NOMO-1 (cell line): ENCODE measurements at regions not wholly inside any gene's neighbourhood (a gene's known extent, or its start where the extent isn't known, plus 50 kb on each side); places are given as distances from the start of the nearest gene placed in this dataset.
A peak's percentile ranks its signal among the peaks of the same experiment; 100 is the strongest.

ENCODE experiments used
- DNase-seq, 2 experiments: peaks; one replicate each; lab custom pipeline; 2025; ENCODE audit not compliant: unreplicated experiment in 2 of 2; lab: John Stamatoyannopoulos, UW

DNA sequence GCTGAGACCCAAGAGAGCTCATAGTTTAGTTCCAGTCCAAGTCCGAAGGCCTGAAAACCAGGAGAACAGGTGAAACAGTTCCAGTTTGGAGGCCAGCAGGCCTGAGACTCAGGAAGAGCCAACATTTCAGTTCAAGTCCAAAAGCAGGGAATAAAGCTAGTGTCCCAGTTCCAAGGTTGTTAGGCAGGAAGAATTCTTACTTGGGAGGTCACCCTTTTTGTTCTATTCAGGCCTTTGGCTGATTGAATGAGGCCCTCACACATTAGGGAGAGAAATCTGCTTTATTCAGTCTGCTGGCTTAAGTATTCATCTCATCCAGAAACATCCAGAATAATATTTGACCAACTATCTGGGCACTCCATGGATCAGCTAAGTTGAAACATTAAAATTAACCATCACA, 294.6 kb downstream of the PCNX1 start:
- no peak for DNase-seq

DNA sequence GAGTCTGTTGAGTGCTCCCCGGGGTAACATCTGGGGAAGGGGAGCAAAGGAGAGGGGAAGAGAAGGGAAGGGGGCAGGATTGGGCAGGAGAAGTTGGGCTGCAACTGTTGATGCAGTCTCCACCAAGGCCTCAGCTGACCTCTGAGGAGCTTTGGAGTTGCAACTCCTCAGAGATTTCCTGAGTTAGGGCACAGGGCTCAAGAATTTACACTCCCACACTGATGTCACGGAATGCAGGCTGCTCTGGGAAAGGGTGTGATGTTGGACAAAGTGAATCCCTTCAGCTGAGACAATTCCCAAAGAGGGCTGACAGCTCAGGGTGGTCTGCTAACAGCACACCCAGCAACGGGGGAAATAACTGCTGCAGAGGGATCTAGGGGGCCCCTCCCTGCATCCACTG, 295.6 kb downstream of the PCNX1 start:
- no peak for DNase-seq

DNA sequence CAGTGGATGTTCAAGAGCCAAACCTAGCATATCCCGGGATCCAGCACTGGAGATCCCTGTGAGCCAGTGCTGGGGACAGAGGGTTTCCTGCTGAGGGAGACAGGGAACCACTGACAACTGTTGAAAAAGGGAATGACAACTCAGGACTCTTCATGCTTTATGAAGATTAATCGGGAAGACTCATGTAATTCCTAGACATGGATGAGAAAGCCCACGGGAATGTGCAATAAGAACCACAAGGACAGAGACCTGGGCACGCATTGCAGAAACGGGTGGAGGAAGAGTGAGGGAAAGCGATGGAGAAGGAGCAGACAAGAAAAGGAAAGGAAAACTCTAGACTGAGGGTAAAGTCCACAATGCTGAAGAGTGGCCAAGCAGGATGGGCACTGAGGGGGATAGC, 296.0 kb downstream of the PCNX1 start:
- no peak for DNase-seq

DNA sequence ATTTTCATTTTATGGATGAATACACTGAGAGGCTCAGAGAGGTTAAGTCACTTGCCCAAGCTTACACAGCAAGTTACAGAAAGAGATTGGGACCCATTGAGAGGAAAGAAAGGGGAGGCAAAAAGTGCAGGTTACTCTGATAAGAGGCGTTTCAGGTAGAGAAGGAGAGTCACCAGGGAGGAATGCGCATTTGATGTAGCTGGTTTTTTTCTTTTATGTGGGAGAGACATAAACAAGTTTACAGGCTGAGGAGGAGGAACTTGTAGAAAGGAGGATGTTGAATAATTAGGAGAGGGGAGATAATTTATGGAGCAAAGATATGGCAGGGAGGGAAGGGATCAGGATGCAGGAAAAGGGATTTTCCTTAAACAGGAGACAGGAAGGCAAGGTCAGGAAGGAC, 297.0 kb downstream of the PCNX1 start:
- DNase-seq: no peak

DNA sequence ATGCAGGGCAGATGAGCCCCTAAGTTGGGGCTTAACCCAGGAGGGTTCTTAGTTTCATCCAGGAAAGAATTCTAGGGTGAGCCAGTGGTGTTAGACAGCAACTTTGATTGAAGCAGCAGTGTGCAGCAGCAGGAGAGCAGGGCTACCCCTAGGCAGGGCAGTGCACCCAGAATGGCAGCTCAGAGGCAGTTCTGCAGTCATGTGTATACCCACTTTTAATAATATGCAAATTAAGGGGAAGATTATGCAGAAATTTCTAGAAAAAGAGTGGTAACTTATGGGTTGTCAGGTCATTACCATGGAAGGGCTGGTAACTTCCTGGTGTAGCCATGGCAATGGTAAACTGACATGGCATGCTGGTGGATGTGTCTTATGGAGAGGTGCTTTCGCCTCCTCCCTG, 297.5 kb downstream of the PCNX1 start:
- no peak for DNase-seq

DNA sequence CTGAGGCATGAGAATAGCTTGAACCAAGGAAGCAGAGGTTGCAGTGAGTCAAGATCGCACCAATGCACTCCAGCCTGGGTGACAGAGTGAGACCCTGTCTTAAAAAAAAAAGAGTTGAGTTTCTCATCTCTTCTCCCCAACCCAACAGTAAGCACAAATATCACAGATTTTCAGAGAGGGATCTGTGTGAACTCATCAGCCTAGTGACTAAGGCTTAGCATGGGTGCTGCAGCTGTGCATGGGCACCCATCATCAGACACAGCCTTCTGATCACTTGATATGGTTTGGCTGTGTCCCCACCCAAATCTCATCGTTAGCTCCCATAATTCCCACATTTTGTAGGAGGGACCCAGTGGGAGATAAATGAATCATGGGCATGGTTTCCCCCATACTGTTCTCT, 298.9 kb downstream of the PCNX1 start:
- no peak for DNase-seq

DNA sequence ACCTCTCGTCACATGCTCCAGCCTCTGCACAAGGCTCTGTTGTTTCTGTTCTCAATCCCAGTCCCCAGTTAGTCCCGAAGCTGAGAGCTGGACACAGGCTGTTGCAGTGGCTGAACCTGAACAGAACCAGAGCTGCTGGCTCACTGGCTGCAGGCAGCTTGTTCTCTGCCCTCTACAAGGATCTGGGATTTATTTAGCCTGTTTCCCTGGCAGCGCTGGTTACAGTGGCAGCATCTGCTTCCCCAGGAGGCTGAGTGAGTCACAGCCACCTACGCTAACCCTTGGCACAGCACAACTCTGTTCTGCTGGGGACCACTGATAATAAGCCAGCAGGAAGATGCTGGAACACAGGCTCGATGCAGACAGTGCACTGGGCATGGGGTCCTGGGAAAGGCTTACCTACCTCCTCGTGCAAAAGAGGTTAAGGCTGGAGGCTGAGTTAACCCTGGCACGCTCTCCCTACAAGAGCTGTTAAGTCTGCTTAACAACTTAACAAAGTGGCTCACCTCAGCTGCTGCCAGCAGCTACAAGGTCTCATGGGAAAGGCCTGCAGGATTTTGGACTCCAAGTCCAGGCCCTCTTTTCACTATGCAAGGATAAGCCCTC, 299.6 kb downstream of the PCNX1 start:
- DNase-seq: no peak

DNA sequence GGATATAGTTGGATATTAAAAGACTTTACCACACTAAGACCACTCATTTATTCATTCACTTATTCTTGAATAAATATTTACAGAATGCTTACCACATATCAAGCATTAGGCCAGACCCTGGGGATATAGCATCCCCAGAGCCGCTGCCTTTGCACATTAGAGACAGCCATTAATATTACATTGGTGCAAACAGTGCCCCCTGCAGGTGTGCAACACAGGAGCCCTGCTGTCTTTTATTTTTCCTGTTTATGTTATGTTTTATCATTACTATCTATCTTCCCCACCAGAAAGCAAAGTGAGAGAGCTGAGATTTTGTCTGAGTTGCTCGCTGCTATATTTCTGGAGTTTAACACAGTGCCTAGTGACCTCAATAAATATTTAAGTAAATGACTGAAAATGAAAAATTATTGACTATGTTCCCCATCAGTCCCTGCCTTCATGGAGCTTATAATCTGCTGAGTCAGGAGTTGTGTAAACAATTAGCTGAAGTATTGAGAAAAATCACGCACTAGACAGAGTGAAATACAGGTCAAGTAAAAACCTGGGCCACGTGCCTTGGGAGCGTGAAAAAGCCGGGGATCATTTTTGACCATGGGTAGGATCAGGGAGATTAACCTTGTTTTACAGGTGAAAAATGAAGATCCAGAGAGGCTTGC, 301.6 kb downstream of the PCNX1 start:
- DNase-seq: no peak

DNA sequence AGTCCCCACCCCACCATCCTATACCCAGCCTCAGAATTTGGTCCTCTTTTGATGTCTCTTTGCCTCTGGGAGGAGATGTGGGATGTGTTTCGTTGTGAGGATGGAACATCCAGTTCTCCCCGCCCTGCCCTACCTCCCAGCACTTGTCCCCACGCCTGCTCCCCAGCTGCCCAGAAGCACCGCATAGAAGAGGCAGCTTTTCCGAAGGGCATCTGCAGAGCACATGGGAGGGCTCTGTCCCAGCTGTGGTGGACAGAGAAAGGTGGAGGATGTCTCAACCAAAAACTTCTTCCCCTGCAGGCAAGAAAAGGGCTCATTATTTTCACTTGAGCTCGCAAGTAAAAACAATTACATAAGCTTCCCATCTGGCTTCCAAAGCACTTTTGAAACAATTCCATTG, 302.6 kb downstream of the PCNX1 start:
- no peak for DNase-seq

DNA sequence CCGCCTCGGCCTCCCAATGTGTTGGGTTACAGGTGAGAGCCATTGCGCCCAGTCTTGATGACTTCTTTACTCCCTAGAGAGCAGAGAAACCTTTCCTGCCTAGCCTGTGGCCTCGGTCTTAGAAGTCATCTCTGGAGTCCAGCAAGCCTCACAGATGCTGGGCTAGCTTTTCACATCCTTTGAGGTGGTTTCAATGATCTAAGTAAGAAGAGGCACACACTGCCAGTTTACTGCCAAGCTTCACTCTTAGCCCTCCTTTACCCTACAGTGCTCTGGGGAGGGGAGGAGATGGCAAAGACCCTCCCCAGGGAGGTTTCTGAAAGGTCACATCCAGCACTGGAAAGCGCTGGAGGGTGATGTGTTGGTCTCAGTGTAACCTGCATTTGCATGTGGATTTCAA, 304.8 kb downstream of the PCNX1 start:
- DNase-seq: no peak

DNA sequence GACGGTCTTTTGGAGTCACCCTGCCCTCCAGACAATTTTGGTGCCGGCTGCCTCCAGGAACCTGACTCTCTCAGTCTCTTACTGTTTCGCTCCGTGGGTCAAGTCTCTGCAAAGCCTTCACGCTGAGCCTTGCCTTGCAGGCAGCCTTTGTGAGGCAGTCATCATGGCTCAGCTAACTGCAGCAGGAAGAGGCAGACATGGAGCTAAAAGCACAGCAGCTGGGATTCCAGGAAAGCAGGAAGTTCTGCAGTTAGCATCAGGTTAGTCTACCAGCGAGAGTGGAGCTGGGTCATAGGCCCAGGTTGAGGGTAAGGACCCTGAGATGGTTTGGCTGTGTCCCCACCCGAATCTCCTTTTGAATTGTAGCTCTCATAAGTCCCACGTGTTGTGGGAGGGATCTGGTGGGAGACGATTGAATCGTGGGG, 305.4 kb downstream of the PCNX1 start:
- no peak for DNase-seq

DNA sequence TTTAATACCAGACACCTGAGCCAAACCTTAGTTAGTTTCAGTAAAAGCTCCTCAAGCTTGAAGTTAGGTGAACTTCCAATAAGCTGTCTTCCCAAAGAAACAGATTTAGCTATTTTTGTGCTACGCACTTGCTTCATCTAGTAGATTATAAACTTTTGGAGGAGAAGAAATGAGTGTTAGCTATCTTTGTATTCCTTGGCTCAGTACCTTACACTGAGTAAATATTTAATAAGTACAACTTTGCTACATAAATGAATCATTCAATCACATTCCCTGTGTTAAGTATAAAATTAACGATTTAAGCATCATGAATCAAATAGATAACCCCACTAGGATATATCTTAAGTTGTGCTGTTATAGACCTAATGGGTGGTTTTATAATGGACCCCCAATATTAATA, 307.0 kb downstream of the PCNX1 start:
- DNase-seq: no peak

DNA sequence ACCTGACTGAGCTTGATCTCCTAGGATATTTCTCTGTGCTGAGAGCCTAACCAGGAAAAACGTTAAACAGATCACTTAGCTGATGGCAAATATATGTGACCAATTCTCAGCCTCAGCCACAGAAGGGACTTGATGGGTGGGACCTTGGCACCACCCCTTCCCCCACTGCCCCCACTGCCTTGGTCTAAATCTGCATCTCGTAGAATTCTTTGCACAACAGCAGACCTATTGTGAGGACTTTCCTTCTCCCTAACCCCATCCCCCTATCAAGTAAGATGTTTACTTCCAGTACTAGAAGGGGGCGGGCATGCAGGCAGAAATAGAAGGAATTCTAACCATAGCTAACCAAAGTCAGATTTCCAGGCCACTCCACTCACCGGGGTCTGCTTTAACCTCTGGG, 313.2 kb downstream of the PCNX1 start:
- DNase-seq: no peak

DNA sequence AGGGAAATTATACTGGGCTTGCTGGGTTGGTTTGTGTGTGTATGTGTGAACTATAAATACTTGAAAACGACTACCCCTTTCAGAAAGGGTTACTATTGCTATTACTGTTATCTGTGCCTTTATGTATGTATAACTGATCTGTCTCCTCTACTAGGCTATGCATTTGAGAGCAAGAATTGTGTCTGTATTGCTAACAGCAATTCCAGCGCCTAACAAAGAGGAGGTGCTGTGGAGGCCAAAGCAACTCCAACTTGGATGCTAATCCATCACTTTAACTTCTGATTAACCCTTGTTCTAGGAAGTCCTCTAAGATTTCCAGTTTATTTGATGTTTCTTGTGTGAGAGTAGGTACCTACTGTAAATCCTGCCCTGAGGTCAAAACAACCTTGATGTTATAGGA, 313.9 kb downstream of the PCNX1 start:
- no peak for DNase-seq

DNA sequence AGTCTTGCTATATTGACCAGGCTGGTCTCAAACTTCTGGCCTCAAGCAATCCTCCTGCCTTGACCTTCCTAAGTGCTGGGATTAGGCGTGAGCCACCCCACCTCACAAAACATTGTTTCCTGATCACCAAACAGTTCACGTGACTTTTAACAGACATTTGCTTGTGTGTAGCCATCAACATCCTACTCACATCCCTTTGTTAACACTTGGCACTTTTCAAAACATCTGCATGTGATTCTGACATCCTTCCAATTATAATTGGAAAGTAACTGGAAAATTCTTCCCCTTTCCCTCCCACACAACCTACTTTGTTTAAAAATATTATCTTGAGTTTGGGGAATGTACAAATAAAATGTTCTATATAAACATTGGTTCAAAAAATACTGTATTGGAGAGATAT, 317.9 kb downstream of the PCNX1 start:
- no peak for DNase-seq

DNA sequence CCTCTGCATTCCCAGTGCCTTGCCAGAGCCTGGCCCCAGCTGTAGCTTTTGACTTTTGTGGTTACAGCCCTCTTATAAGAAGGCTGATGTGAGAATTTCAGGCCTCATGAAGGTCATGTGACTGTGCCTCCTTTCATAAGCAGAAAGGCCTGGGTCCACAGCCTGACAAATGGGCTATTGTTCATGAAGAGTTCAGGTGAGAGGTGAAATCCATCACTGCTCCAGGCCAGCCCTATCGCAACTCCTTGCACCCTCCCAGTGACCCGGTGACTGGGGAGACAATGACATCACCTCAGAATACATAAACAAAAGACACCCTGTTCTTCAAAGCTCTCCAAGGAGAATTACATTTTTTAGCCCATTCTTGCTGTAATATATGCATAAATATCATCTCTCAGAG, 321.5 kb downstream of the PCNX1 start:
- DNase-seq: no peak

DNA sequence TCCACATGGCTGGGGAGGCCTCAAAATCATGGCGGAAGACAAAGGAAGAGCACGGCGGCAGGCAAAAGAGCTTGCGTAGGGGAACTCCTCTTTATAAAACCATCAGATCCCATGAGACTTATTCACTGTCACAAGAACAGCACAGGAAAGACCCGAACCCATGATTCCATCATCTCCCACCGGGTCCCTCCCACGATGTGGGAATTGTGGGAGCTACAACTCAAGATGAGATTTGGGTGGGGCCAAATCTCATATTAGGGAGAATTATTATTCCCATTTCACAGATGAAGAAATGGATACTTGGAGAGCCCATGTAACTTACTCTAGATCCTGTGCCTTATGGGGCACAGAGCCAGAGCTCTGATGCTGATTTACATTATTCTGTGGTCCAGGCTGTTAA, 322.6 kb downstream of the PCNX1 start:
- no peak for DNase-seq

DNA sequence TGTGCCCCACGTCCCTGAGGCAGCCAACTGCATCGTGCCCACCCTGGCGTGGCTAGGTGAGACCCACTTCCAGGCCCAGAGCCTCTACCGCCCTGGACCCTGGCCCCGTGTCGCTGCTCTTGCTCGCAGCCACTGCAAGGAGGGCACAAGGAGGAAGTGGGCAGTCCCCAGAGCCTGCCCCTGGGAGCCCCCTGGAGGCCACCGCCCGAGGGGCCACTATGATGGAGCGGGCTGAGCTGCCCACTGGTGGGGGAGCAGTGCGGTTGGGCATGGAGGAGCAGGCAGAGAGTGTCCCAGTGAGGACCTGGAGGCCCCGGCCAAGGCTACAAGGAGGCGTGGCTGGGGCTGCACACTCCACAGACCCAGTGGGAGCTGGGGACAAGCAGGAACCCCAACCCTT, 323.6 kb downstream of the PCNX1 start:
- no peak for DNase-seq

DNA sequence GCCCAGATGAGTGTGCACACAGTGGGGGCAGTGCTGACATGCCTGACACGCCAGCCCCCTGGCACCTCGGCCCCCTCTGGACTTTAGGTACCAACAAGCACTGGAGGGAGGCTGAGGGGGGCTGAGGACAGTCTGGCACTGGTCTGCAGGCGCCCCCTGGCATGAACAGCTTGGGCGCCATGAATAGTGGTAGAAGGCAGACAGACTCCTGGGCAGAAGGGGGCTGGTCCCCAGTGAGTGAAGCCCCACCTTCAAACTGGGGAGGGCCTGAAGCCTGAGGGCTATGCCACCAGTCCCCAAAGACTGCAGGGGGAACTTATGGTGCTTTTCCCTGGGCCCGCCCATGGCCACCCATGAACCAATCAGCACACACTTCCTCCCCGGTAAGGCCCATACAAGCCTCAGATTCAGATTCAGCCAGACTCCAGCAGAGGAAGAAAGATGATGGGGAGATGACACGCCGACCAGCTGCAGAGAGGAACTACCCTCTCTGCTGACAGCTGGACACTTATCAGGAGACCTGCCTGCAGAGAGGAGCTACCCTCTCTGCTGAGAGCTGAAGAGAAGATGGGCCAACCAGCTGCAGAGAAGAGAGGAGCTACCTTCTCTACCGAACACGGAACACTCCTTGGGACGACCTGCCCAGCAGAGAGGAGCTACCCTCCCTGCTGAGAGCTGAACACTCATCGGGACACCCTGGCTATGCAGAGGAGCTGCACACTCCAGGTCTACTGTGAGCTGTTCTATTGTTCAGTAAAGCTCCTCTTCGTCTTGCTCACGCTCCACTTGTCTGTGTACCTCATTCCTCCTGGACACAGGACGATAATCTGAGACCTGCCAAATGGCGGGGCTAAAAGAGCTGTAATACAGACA, 324.5 kb downstream of the PCNX1 start:
- peak; percentile 6 to 38 for DNase-seq

DNA sequence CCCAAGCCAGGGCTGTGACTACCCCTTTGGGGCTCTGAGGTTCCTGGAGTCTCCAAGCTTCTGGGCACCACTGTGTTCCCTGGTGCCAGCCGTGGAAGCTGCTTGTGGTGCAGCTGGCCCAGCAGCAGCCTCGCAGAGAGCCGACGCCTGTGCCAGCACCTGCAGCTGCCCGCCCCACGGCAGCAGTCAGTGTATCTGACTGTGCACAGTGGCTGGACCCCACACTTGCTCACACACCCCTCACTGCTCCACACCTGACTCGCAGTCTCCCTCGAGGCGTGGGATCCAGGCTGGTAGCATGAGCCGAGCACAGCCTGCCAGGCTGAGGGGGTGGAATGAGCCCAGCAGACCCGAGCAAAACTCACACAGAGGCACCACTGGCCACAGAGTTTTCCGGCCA, 325.2 kb downstream of the PCNX1 start:
- DNase-seq: no peak

DNA sequence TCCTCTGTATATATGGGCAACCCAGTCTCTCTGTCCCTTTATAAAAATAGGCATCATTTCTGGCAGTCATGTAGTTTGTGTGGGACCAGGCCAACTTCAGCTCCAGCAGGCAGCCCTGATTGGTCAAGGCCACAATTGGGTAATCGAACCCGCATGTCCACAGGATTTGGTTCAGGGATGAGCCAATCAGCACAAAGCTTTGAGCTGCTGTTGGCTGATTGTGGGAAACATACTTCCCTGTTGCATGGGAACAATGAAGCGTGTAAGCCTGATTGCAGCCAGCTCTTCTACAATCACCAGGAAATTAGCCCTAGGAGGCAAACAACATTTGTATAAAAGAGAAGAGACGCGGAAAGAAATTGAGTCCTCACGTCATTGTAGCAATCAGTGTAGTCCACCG, 328.6 kb downstream of the PCNX1 start:
- peak; percentile 29 to 35 for DNase-seq

DNA sequence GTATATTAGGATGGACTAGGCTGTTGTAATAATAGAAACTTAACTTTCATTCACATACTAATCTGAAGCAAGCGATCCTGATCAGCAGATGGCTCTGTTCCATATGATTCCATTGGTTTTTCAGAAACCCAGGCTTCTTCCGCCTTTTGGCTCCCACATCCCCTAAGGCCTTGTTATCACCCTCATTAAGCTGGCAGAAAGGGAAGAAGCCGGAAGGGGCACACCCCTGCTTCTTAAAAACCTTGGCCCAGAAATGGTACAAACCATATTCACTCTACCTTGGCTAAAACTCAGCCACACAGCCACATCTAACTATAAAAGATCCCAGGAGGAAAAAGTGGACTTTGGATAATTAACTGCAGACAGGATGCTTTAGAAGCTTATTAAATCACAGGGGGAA, 329.2 kb downstream of the PCNX1 start:
- DNase-seq: no peak
